Sciatic nerve (tissue), 2 donors: ENCODE measurements at regions not wholly inside any gene's neighbourhood (a gene's known extent, or its start where the extent isn't known, plus 50 kb on each side); places are given as distances from the start of the nearest gene placed in this dataset.
"Not testable (repeated sequence)": the region's sequence is repeated elsewhere in the genome, so short reads cannot be mapped to it uniquely, and the experiment has no call there.

Source experiments
- ATAC-seq: fragments of 200-7000 bp; cut with Tn5 transposase; one replicate; pipeline ENCODE4 v1.9.1; 2020; ENCODE audit warnings: mild to moderate bottlenecking, moderate library complexity
- DNase-seq: peaks from one replicate; pipeline ENCODE4 v3.0.0-alpha.2; 2020; ENCODE audit warnings: low spot score
- intact Hi-C: fragments of 100-400 bp; cut with DNase I; formaldehyde crosslinking; loops from one replicate; pipeline ENCODE4 v1.14.2; 2022
- donor health status: DM: no; HTN: no; CAD: no.
- donor health status: DM: no; HTN: no; CAD: no.

DNA sequence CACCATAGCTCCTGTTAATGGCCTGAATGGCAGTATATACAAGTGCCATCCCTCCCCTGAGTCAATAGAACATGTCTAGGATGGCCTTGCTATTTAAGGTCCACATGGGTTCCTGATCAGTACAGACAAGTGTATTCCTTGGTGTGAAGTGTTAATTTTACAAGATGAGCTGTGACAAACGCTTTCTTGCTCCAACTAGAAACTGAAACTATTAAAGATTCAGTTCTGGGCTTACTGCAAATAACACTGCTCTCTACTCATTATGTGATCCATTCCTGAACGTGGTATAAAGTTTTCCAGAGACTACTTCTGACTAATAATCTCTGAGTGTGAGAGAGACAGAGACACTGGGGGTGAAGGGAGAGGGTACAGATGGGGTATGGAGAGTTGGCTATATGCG, 198.0 kb upstream of the FBXL4 start:
- no peak for ATAC-seq
- intact Hi-C loops, result no loop called here
- no peak for DNase-seq

DNA sequence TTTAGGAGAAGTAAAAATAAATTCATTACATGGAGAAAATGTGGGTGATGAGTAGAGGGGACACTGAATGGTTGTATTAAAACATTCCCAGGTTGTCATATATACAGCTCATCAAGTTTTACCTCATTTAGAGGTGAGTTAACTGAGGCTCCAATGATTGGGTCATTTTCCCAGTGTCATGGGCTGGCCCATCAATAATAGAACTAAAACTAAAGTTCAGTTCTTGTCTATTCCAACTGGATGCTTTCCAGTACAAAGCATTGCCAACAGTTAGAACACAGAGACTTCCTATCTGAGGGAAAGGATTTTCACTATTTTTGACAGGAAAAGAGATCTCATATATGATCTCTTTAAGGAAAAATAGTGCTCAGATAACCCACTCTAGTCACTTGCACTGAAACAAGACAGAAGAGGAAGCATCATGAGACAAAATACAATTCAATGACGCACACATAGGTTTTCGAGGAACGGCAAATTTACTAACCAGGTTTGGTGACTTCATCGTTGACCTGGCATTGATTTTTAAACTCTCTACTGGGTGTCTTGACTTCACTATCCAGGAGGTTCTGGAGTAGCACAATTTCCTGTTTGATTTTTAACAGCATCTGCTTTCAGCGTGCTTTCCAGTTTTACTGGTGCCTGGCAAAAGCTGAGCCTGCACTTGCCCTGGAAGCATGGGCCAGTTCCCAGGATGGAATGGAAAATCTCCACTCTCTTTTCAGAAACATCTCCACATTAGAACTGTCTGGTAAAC, 195.5 kb upstream of the FBXL4 start:
- ATAC-seq (no peak), DNase-seq (no peak)
- intact Hi-C loops, result no loop called here

DNA sequence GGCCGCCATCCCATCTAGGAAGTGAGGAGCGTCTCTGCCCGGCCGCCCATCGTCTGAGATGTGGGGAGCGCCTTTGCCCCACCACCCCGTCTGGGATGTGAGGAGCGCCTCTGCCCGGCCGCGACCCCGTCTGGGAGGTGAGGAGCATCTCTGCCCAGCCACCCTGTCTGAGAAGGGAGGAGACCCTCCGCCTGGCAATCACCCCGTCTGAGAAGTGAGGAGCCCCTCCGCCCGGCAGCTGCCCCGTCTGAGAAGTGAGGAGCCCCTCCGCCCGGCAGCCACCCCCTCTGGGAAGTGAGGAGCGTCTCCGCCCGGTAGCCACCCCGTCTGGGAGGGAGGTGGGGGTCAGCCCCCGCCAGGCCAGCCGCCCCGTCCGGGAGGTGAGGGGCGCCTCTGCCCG, 194.2 kb upstream of the FBXL4 start:
- ATAC-seq, intact Hi-C loops, DNase-seq: not testable (repeated sequence)

DNA sequence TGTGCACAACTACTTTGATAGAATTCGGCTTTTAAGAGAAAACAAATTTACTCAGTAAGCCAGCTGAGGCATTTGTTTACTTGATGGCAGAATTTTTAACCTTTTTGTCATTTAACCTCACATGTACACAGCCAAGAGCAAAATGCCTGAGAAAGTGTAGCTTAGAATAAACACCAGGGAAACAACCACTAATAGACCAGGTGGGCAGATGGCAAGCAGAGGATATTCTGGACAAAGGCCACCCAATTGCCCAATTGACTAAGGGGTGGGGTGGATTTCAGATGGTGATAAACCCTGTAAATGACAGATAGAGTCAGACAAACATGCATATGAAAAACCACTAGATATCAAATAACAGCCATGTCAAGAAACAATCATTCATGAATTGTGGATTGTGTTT, 190.7 kb upstream of the FBXL4 start:
- DNase-seq, result no peak
- intact Hi-C loops, result no loop called here
- ATAC-seq, result no peak

DNA sequence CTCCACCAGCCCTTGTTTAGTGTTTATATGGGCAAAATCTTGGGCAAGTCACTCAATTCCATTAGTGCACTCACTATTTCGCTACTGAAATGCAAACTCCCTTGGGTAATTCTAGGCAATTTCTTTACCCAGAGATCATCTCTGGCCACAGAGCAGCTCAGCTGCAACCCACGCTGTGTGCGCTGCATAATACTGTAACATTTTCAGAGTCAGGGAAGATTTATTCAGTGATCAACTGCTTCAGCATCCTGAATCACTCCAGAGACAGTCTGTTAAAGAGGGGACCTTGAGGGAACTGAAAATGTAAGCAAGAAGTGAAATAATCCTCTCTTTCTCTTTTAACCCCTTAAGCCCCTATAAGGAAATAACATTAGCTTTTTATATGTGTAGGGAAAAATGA, 189.6 kb upstream of the FBXL4 start:
- ATAC-seq (no peak), DNase-seq (no peak)
- intact Hi-C loops, result no loop called here

DNA sequence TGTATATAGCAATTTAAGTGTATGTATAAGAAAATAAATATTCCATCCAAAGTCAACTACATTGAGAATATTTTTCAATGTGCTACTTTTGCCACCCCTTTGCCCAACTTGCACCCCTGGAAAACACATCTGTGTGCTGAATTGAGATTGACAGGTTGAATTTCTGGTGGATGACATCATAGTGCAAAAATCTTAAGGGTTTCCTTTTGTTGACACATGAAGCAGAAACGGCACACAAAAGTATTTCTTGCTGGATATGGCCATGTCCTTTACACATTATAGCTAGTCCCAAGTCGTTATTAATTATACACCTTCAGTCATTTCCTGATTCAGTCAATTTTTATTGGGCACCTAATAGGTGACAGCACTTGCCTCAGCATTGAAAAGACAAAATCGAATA, 188.7 kb upstream of the FBXL4 start:
- DNase-seq, result no peak
- intact Hi-C loops, result no loop called here
- ATAC-seq, result no peak

DNA sequence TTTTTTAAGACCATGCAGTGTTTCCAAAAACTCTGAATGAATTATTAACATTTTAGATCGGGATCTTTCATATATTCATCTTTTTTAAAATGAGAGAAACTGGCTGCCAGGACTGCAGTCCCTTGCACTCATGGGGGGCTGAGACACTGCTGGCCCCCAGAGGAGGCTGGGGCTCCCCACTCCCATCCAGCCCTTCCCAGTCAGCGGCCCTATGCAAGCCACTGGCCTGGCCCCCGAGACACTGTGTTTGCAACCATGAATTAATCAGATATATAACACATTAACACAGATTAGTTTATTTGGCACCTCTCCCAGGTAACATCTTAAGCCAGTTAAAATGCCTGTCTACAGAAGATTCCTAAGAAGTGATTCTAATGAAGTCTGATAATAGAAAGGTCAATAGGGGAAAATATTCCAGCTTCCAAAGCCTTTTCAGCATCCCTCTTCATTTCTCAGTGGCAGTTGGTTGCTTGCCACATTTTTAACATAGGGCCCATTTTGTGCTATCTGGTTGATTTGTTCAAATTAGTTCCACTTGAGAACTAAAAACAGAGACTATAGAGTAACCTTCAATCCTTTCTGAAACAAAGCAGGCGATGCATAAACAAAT, 184.4 kb upstream of the FBXL4 start:
- intact Hi-C loops, result no loop called here
- ATAC-seq (no peak), DNase-seq (no peak)

DNA sequence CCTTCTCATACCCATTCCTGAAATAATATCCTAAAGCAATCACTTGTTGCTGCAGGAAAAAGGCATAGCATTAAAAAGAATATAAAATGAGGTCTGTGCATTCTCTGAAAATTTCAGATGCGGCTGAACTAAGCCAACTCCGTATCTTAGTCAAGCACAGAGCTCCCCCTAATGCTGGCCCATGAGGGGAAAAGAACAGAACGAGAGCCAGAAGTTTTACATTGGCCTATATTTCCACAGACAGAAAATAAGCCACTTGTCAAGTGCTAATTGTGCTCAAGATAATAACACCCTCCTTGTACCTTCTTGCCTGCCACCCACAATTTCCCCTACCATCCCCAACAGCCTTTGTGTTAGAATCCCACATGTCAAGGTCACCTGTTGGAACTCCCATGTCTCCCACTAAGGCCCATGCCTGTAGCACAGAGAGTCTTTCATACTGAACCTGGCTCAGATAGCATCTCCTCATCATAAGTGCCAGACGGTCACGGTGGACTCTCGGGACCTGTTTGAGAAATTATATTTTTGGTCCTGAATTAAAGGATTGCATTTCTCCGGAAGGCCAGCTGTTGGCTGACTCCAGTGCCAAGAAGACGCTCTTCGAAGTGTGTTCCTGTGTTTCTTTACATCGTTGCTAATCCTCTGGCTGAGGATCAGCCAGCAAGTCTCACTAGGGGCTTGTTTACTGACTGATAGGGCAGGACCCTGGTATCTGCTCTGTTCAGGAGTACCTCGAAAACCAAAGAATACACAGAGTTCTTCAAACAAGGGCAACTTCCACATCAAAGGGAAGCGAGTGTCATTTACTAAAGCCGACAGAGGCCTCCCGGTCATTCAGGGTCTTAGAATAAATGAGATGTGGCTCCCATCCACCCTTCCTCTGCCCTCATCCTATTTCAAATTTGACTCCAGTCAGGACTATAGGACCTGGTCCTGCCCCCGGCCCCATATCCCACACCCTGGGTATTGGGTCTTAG, 183.4 kb upstream of the FBXL4 start:
- intact Hi-C loops, result no loop called here
- ATAC-seq (no peak), DNase-seq (no peak)

DNA sequence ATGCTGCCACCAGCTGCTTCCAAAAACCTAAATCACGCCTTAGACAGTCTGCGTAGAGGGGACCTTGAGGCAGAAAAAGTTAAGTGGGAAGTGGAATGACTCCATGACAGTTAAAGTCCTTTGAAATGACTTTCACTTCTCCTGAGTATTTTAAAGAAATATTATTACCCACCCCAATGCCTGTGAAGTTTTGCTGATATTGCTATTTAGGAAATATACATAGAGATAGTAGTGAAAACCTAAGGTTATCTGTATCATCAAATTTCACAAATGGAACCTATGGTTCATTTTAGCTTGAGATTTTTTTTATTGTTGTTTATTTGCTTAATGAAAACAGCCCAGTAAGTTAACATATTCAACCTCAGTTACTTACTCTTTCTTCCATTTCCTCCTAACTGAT, 182.1 kb upstream of the FBXL4 start:
- DNase-seq, result no peak
- intact Hi-C loops, result no loop called here
- no peak for ATAC-seq

DNA sequence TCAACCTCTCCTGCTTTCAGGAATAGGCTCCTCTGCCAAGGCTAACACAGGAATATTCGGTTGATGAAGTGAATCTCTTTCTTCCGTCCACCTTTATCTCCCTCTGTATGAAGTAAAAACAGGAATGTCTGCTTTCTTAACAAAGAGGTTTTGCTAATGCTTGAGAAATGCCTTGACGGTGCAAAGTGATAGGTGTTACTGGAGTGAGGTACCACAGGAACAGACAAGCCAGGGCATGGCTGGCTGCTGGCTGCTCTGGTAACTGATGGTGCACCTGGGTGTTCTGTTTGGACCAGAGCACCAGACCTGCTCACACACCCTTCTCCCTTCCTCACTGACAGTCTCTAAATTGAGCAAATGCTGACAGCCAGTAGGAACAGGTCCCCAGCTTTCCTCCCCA, 174.0 kb upstream of the FBXL4 start:
- DNase-seq, result no peak
- intact Hi-C loops, result no loop called here
- no peak for ATAC-seq

DNA sequence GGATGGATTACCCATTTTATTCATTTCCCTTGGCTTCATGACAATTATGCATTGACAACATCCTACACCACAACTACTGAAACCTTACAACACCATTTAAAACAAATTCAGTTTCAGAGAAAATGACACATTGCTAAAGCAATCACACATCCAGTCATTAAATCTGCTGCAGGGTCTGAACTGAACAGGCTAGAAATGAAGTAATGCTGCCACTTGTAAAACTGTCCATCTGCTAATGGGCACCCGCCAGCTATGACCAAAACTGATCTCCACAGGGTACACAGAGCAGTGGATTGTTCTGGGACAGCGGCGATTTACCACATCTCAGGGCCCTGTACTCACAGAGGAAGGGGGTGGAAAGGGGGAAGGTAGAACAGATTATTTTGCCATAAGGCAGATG, 172.9 kb upstream of the FBXL4 start:
- ATAC-seq (no peak), DNase-seq (no peak)
- intact Hi-C loops, result no loop called here

DNA sequence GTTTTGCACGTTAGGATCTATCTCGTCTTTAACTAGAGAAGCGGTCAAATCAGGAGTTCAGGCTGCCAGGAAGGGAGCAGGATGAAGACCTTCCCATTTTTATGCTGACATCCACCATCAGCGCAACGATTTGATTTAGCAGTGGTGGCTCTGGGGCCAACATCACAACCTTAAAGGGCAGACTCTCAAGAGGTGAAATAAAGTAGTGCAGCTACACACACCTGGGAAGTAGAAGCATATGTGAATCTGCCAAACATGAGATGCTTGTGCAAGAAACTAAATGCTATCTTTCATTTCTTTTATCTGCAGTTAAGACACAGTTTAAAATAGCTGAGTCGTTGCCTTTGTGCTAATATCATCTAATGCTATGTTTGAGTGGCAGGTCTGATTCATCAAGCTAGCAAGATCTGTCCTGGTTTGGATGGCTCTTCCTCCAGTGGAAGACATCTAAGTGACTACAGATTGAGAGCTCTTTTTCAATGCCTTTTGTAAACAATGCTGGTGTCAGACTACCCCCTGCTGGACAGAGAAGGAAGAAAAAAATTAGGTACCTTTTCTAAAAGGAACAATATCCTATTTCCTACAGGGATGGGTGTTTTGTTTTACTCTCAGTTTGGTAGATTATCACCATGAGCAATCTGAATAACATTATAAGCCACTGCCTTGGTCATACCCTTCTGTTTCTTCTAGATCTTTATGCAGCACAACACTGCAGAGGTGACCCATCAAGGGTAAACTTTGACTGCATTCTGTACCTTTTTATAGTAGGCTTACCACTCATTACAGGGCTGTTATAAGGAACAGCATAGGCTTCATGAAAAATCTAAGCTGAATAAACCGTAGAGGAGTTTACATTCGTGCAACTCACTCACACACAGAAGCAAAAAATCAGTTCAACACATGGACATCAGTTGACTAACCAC, 171.6 kb upstream of the FBXL4 start:
- ATAC-seq, result peak; percentile 26

DNA sequence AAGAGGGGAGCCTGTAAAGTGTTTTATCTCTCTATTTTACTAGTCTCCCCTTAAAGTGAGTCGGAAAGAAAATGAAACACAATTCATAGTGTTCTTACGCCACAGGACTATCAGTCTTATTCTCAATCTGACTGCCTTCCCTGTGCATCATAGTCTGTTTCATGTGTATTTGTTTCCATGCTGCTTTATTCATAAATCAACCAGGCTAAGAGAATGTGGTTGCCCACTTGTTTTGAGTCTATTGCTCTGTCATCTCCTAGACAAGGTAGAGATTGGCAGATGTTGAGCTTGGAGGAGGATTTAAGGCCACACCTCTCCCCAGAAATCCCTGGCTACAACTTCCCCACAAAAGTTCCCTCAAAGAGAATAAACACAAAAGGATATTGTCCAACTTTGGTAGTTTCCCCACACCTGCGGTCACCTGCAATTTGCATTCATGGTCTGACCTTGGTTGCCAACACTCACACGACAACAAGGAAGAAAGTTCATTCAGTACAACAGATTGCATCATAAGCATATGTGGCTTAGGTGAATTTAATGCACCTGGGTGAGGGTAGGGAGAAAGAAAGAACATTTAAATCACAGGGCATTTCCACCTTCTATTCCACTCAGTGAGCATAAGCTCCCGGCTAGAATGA, 167.1 kb upstream of the FBXL4 start:
- ATAC-seq (no peak), DNase-seq (no peak)
- intact Hi-C loops, result no loop called here

More for the DNA sequence above, 171.6 kb upstream of the FBXL4 start:
- no peak for DNase-seq
- intact Hi-C loops, result no loop called here

DNA sequence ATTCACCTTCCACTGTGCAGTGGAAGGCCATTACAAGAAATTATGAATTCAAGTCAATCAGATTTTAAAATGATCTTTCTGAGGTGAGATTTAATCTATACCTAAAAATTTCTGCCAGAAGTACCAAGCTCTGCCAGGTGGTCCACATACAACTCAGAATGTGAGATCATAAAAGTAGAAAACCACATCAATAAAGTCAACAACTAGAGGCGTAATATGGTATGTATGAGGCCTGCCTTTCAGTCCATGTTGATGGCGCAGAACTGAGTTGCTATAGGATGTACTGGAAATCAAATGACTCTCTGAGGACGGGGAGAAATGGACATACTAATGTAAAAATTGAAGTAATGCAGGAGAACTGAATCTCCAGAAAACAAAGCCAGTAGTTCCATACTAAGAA, 163.8 kb upstream of the FBXL4 start:
- DNase-seq, result no peak
- ATAC-seq, result no peak
- intact Hi-C loops, result no loop called here

DNA sequence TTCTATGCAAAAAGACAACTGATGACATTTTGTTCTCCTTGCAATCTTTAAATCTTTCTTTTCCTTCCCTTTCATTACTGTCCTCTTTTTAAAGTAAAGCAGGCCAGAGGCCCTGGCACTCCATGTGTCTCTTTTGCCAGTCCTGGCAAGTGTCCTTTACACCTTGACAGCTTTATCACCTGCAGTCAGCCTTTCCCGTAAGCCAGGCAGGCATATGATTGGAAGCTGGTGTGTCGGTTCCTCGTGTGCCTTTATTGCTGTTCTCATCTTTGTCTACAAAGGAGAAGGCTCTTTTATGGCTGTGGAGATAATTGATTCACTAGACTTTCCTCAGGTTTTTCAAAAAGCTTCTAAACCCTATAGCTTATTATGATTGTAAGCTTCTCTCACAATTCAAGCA, 162.3 kb upstream of the FBXL4 start:
- intact Hi-C loops, result no loop called here
- DNase-seq (no peak), ATAC-seq (no peak)

DNA sequence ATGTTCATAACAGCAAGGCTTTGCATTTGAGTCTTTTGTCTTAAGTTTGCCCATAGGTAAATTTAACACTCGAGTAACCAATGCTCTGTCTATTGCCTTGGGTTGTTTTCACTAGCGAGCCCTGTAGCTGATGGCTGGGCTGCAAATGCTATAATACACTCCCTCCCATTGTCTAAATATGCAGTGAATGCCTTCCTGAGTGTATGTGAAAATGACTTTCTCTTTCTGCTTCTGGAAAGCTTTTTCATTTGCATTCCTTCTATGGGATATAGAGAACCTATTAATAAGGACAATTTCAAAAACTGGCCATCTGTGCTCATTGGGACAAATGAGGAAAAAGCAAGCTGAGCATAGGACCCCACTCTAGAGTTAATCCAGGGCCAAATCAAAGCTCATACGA, 156.5 kb upstream of the FBXL4 start:
- DNase-seq, result no peak
- no peak for ATAC-seq
- intact Hi-C loops, result no loop called here

DNA sequence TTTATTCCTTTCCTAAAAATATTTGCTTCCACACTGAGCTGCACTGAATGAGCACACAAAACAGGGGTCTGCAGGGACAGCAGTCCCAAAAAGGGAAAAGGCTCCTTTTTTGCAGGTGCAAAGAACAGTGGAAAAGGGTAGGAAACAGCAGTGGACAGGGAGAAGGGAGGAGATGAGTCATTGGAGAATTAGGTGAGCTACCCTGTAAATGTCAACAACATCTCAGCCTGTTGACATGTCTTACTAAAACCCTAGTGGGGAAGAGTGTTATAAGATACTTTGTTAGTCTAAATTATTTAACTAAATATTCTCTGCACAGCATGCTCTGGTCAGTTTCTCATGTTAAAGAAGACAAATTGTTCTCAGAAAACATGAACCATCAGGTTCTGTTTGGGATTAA, 151.5 kb upstream of the FBXL4 start:
- intact Hi-C loops, result no loop called here
- ATAC-seq (no peak), DNase-seq (no peak)

DNA sequence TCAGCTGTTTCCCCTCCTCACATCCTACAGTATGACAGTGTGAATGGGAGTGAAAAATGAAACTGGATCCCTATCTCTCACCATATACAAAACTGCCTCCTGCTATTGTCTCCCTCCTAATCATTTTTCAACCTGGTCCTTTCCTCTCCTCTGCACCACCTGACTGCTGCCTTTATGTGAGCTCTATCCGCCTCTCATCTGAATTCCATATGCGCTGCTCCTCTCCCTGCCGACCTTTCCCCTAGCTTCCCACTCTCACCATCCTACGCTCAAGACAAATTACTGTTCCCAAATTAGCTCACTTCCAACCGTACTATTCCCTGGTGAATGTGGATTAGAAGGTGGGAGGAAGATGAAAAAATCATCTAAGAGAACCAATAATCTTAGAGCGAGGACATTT, 148.4 kb upstream of the FBXL4 start:
- intact Hi-C loops, result no loop called here
- ATAC-seq (no peak), DNase-seq (no peak)
